ENCODE measurements at regions not wholly inside any gene's neighbourhood (a gene's known extent, or its start where the extent isn't known, plus 50 kb on each side); places are given as distances from the start of the nearest gene placed in this dataset.
A peak's percentile ranks its signal among the peaks of the same experiment; 100 is the strongest.

DNA sequence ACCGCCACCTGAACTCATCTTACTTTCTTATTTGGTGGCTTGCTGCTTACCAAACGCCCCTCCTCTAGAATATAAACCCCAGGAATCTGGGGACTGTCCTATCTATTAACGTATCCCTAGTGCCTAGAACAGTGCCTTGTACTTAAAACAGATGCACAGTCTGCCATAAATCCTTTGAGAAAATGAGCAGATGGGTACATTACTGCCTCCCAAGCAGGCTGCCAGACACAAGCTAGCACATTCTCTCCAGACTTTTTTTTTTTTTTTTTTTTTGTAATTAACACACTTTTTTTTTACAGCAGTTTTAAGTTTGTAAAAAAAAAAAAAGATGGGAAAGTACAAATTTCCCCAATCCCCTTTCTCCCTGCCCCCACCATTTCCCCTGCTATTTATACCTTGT lies 57.3 kb upstream of the RPL38 start:
- Histone ChIP-seq H3K4me3 (no peak overlapping the region), H3K4me1 (replicated peaks in 1 of 2) (peaks cover 7 to 18% of the 10 kb centered on the region in 2 donors), H3K27ac (no peak overlapping the region)
- in situ Hi-C loops (cut with MboI; ENCODE audit: low pct_unique_long_range_greater_than_20kb in 2 of 9, low sequenced_read_pairs in 9 of 9, unreplicated experiment in 9 of 9): no loop called here
- no peak for ATAC-seq (replicated peaks in 6 of 8)
- WGBS, 10 experiments: 15 to 92% (median 80%) methylated on average over 1 to 3 of the region's 3 CpGs

DNA sequence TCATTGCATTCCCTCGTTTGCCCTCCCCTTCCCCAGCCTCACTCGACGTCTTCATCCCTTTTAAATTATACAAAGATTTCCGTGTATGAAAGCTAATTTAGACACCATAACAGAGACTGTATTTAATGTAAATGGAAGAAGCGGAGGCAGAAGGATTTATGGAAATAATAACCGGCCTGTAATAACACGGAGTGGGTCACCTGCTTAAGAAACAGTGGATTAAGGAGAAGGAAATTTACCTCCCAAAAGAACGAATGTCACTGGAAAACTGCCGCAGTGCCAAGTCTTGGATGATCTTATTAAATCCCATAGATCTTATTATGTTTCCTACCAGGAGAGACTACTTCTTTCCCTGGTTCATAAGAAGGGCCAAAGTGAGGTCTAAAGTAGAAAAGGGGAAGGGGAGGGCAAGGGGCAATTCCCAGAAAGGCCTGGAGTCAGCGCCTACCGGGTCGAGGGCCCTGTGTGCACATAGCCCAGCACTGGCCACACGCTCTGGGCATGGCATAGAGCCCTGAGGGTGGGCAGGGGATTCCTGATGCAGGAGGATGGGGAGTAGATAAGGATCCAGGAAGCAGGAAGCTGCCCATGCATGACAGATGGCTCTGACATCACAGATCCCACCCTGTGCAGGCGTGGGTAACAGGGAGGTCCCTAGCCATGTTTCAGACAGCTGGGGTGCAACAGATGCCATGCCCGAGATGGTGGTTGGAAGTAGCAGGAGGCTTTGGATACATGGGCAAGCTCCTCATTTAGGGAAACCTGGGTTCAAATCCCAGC lies 56.2 kb upstream of the RPL38 start:
- WGBS, 10 experiments: 0 to 100% (median 85%) methylated on average over 1 to 12 of the region's 15 CpGs
- in situ Hi-C loops (cut with MboI; ENCODE audit: low pct_unique_long_range_greater_than_20kb in 2 of 9, low sequenced_read_pairs in 9 of 9, unreplicated experiment in 9 of 9): no loop called here
- Histone ChIP-seq H3K4me3 (no peak overlapping the region), H3K27ac (no peak overlapping the region), H3K4me1 (replicated peaks in 1 of 2) (peaks cover 7 to 18% of the 10 kb centered on the region in 2 donors)
- peak in 2 of 8 experiments; percentile 13 to 16 for ATAC-seq (replicated peaks in 6 of 8)

DNA sequence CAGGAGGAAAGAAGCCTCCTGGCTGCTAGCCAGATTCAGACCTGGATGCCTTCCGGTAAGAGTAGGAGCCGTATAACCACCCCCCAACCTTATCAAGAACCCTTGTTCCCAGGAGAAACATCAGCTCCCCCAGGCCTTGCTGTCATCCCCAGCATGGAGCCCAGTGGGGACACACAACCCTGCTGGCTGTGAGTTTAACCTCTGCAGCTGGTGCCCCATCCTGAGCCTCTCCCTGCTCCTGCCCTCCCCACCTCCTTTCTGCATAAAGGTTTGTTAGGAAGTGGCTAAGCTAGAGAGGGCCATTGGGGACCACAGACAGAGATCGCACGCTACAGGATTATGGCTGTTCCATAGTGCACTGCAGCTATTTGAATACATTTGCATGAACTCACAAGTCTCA lies 55.5 kb upstream of the RPL38 start:
- Histone ChIP-seq H3K4me3 (no peak overlapping the region), H3K27ac (no peak overlapping the region), H3K4me1 (replicated peaks in 1 of 2) (peaks cover 12 to 23% of the 10 kb centered on the region in 2 donors)
- in situ Hi-C loops (cut with MboI; ENCODE audit: low pct_unique_long_range_greater_than_20kb in 2 of 9, low sequenced_read_pairs in 9 of 9, unreplicated experiment in 9 of 9): no loop called here
- WGBS, 10 experiments: 0 to 90% (median 45%) methylated on average over 1 to 2 of the region's 4 CpGs; no CpG with 5 or more reads in 4 of the 10 experiments
- no peak for ATAC-seq (replicated peaks in 6 of 8)

DNA sequence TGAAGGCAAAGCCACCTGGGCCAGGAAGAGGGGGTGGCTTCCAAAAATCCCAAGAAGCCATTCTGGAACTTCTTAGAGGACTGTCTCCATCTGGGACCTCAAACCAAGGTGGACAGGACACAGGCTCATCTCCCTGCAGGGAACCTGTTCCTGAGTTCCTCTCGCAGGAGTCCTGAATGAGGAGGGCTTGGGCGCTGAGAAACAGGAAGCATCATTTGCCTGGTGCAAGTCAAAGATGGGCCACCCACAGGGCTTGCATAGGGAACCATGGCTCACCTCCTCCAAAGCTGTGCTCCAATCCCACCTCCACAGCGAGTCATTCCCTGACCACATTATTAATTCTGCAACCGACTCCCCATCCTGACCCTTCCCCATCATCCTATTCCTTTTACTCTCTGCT lies 55.0 kb upstream of the RPL38 start:
- no peak for ATAC-seq (replicated peaks in 6 of 8)
- Histone ChIP-seq H3K4me3 (no peak overlapping the region), H3K27ac (no peak overlapping the region), H3K4me1 (replicated peaks in 1 of 2) (peaks cover 14 to 23% of the 10 kb centered on the region in 2 donors)
- 83 to 100% (median 95%) methylated on average over 1 to 4 of the region's 4 CpGs; no CpG with 5 or more reads in 6 of the 10 experiments for WGBS, 10 experiments
- in situ Hi-C loops (cut with MboI; ENCODE audit: low pct_unique_long_range_greater_than_20kb in 2 of 9, low sequenced_read_pairs in 9 of 9, unreplicated experiment in 9 of 9): no loop called here

DNA sequence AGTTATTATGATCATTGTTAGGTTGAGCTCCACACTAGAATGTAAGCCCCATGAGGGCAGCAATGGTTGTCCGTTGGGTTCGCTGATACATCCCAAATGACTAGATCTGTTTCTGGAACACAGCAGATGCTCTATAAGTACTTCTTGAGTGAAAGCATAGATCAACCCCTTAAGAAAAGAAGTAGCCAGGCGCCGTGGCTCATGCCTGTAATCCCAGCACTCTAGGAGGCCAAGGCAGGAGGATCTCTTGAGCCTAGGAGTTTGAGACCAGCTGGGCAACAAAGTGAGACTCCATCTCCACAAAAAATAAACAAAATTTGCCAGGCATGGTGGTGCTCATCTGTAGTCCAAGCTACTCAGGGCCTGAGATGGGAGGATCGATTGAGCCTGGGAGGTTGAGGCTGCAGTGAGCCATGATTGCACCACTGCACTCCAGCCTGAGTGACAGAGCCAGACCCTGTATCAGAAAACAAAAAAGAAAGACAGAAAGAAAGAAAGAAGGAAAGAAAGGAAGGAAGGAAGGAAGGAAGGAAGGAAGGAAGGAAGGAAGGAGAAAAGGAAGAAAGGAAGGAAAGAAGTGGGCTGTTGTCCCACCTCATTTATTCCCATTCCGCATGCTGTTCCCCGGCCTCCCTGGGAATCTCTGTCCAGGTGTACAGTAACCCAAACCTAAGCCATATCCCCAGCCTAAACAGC lies 54.4 kb upstream of the RPL38 start:
- in situ Hi-C loops (cut with MboI; ENCODE audit: low pct_unique_long_range_greater_than_20kb in 2 of 9, low sequenced_read_pairs in 9 of 9, unreplicated experiment in 9 of 9): no loop called here
- 43 to 95% (median 83%) methylated on average over 1 to 6 of the region's 7 CpGs; no CpG with 5 or more reads in 3 of the 10 experiments for WGBS, 10 experiments
- no peak overlapping the region for H3K27ac ChIP-seq
- ATAC-seq (replicated peaks in 6 of 8): no peak
- H3K4me3 ChIP-seq: no peak overlapping the region
- H3K4me1 ChIP-seq (replicated peaks in 1 of 2): peaks cover 14 to 23% of the 10 kb centered on the region in 2 donors

DNA sequence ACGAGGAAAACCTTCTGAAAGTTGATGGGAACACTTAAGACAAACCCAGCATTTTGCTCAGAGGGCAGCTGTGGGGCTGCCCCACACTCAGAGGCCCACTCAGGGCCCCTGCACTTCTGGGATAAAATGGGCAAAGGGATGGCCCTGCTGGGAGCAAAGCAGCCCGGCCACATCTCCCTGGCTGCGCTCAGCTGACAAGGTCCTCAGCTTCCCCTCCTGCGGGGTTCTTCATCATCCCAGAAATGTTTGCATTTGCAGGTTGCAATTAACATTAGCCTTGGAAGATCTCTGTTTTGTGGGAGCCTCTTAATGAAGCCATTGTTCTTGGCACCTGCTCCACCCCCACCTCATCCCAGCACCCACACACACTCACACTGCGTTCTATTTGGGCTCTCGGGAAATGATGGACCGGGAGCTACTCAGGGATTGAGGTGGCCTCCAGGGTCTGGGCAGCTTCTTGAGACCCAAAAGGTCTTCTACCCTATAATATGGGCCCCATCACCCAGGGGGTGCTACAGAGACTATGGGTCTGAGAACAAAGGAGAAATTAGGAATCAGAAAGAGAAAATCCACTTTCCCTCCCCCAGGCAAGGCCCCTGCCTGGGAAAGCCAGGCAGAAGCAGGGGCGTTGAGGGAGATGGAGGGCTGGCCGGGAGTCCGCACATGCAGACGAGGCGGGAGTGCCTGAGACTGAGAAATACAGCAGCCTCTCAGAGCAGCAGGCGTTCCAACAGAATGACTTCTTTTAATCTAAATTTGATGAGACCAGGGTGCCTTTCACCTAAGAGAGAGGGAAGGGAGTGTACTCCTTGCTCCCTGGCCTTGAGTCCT lies 53.7 kb upstream of the RPL38 start:
- no peak overlapping the region for H3K4me3 ChIP-seq
- WGBS, 10 experiments: 17 to 95% (median 73%) methylated on average over 1 to 8 of the region's 13 CpGs; no CpG with 5 or more reads in 4 of the 10 experiments
- H3K27ac ChIP-seq: no peak overlapping the region
- in situ Hi-C loops (cut with MboI; ENCODE audit: low pct_unique_long_range_greater_than_20kb in 2 of 9, low sequenced_read_pairs in 9 of 9, unreplicated experiment in 9 of 9): loop anchor here in 1 of 9 experiments (25.0 kb wide), 1 partner anchor 488 kb away; no protein-coding TSS in a partner anchor
- peak in 3 of 8 experiments; percentile 31 to 63 (median 62) for ATAC-seq (replicated peaks in 6 of 8)
- H3K4me1 ChIP-seq (replicated peaks in 1 of 2): peaks cover 14 to 23% of the 10 kb centered on the region in 2 donors

DNA sequence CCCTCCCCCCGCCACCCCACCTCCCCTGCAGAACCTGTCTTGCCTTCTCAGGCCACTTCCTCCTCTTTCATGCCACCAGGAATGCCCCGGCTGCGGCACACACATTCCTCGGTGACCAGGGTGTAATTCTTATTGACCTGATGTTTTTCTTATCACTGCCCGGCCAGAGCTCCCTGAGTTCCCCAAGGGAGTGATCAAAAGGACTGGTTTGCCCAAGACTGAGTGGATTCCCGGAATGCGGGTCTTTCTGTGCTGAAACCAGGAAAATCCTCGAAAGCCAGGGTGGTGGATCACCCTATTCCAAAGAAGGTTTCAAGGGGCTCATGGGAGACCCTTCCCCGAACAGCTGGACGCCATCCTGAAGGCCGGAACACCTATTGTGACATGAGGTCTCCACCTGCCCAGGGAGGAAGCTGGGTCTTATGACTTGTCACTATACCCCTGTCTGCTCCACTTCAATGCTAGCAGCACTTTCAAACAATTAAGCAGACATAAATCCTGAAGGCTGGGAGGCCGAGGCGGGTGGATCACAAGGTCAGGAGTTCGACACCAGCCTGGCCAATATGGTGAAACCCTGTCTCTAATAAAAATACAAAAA lies 53.0 kb upstream of the RPL38 start:
- H3K4me3 ChIP-seq: no peak overlapping the region
- in situ Hi-C loops (cut with MboI; ENCODE audit: low pct_unique_long_range_greater_than_20kb in 2 of 9, low sequenced_read_pairs in 9 of 9, unreplicated experiment in 9 of 9): loop anchor here in 1 of 9 experiments (25.0 kb wide), 1 partner anchor 488 kb away; no protein-coding TSS in a partner anchor
- WGBS, 10 experiments: 0 to 100% (median 67%) methylated on average over 2 to 6 of the region's 14 CpGs; no CpG with 5 or more reads in 4 of the 10 experiments
- ATAC-seq (replicated peaks in 6 of 8): no peak
- peaks cover 14 to 23% of the 10 kb centered on the region in 2 donors for H3K4me1 ChIP-seq (replicated peaks in 1 of 2)
- no peak overlapping the region for H3K27ac ChIP-seq

DNA sequence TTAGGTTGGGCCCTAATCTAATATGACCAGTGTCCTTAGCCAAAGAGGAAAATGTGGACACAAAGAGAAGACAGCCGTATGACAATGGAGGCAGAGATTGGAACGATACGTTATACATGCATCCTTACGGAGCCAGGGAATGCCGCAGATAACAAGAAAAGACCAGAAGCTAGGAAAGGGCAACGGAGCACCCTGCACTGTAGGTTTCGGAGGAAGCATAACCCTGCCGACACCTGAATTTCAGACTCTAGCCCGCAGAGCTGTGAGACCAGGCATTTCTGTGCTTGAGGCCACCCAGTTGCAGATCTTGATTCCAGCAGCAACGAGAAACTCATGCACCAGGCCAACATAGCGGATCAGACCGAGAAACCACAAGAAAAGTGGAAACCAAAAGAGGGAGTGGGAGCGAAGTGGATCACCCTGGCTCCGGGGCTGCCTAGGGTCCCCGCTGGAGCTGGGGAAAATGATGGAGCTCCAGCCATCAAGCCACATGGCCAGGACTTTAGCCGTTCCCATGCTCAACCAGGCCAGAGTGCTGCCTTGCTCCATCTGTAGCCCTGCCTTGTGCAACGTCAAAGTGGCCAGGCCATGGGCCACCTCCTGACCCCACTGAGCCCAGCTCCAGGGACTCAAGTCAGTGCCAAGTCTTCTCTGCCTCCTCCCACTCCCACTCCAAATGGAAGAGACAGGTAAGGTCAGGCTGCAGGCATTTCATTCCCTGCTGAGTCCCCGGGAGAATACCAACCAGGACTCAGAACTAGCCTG lies 51.7 kb upstream of the RPL38 start:
- no peak overlapping the region for H3K4me3 ChIP-seq
- in situ Hi-C loops (cut with MboI; ENCODE audit: low pct_unique_long_range_greater_than_20kb in 2 of 9, low sequenced_read_pairs in 9 of 9, unreplicated experiment in 9 of 9): loop anchor here in 1 of 9 experiments (25.0 kb wide), 1 partner anchor 489 kb away; no protein-coding TSS in a partner anchor
- H3K27ac ChIP-seq: no peak overlapping the region
- WGBS, 10 experiments: 55 to 98% (median 83%) methylated on average over 3 to 15 of the region's 18 CpGs; no CpG with 5 or more reads in 4 of the 10 experiments
- H3K4me1 ChIP-seq (replicated peaks in 1 of 2): peaks cover 14 to 23% of the 10 kb centered on the region in 2 donors
- no peak for ATAC-seq (replicated peaks in 6 of 8)

DNA sequence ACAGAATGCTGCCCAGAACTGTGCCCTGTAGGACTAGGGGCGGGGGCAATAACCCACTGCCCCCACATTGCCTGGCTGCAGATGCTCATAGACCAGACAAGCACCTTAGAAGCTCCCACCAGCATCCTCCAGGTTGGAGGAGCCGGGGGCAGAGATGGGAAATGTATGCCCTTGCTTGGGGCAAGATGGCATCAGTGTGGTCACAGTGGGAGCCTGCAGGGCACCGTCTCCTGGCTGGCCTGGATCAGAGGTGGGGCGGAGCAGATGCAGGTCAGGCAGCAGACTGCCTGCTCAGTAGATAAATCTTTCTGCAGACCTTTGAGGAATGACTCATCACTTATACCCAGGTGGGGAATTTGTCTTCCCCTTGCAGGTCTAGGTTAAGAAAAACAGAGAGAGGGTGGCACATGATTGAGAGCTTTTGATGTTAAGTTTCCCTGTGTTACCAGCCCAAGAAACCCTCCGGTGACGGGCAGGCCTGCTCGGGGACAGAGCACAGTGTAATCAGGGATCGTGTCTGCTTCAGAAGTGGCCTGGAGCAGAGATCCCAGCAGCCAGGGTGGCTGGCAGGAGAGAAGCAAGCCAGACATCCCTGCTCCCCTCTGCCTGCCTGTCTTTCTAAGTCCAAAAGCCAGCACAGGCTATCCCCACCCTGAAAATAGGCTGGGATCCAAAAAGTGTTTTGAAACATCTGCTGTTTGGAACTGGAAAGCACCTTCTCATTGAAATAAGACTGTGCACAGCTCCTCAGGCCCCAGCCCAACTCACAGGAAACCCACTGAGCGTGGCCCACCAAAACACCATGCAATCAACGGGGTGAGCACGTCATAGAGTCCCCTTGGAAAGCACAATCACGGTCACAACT lies 50.7 kb upstream of the RPL38 start:
- in situ Hi-C loops (cut with MboI; ENCODE audit: low pct_unique_long_range_greater_than_20kb in 2 of 9, low sequenced_read_pairs in 9 of 9, unreplicated experiment in 9 of 9): loop anchor here in 1 of 9 experiments (25.0 kb wide), 1 partner anchor 491 kb away; no protein-coding TSS in a partner anchor
- ATAC-seq (replicated peaks in 6 of 8): peak in 7 of 8 experiments; percentile 40 to 91 (median 64)
- Histone ChIP-seq H3K27ac (peak overlapping the region in 1 of 2 donors; percentile 62), H3K4me1 (replicated peaks in 1 of 2) (peaks cover 14 to 19% of the 10 kb centered on the region in 2 donors), H3K4me3 (no peak overlapping the region)
- 0 to 86% (median 75%) methylated on average over 1 to 7 of the region's 12 CpGs; no CpG with 5 or more reads in 3 of the 10 experiments for WGBS, 10 experiments

DNA sequence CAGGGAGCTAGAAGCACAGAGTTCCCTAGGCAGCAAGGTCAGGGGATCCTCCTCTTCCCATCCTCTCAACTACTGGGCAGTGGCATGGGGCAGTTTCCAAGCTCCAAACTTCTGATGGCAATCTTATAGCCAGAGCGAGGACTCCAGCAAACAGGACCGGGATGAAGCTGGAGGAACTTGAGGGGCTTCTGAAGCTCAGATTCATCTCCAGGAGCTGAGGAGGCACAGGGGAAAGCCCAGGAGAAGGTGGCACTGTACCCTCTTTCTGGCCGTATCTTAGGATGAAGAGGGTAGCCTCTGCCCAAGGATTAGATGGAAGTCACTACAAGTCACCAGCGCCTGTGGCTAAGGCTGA lies 50.0 kb upstream of the RPL38 start:
- Histone ChIP-seq H3K4me3 (no peak overlapping the region), H3K4me1 (replicated peaks in 1 of 2) (peaks cover 14 to 19% of the 10 kb centered on the region in 2 donors), H3K27ac (no peak overlapping the region)
- ATAC-seq (replicated peaks in 6 of 8): no peak
- 50 to 60% (median 60%) methylated on average over 1 of the region's 4 CpGs; no CpG with 5 or more reads in 7 of the 10 experiments for WGBS, 10 experiments
- in situ Hi-C loops (cut with MboI; ENCODE audit: low pct_unique_long_range_greater_than_20kb in 2 of 9, low sequenced_read_pairs in 9 of 9, unreplicated experiment in 9 of 9): loop anchor here in 1 of 9 experiments (25.0 kb wide), 1 partner anchor 491 kb away; no protein-coding TSS in a partner anchor

Measured in motor neuron (in vitro differentiated cells).